ENCODE measurements at regions not wholly inside any gene's neighbourhood (a gene's known extent, or its start where the extent isn't known, plus 50 kb on each side); places are given as distances from the start of the nearest gene placed in this dataset.

- no peak for DNase-seq
These were observed 253.2 kb downstream of the TOMM20 start for GRCh38 chr1:234875328-234875952.

GRCh38 chr1:234874291-234875288, 254.0 kb downstream of the TOMM20 start:
- no peak for DNase-seq

GRCh38 chr1:234871710-234872271, 256.8 kb downstream of the TOMM20 start:
- no peak for DNase-seq

- no peak for DNase-seq
These were observed 257.5 kb downstream of the TOMM20 start for GRCh38 chr1:234871039-234871709.

GRCh38 chr1:234870020-234870981, 258.3 kb downstream of the TOMM20 start:
- peak; percentile 37 for DNase-seq

- no peak for DNase-seq
These were observed 259.2 kb downstream of the TOMM20 start for GRCh38 chr1:234869182-234870019.

- no peak for DNase-seq
These were observed 258.5 kb upstream of the IRF2BP2 start for GRCh38 chr1:234868296-234869147.

- peak; percentile 29 for DNase-seq
These were observed 256.3 kb upstream of the IRF2BP2 start for GRCh38 chr1:234866007-234866866.

GRCh38 chr1:234865171-234866006, 255.4 kb upstream of the IRF2BP2 start:
- DNase-seq, result no peak

GRCh38 chr1:234864116-234864515, 254.1 kb upstream of the IRF2BP2 start:
- DNase-seq, result no peak

GRCh38 chr1:234863551-234863971, 253.6 kb upstream of the IRF2BP2 start:
- DNase-seq, result no peak

GRCh38 chr1:234862944-234863515, 253.1 kb upstream of the IRF2BP2 start:
- DNase-seq, result no peak

- DNase-seq, result no peak
These were observed 252.5 kb upstream of the IRF2BP2 start for GRCh38 chr1:234862360-234862943.

- DNase-seq, result no peak
These were observed 251.8 kb upstream of the IRF2BP2 start for GRCh38 chr1:234861761-234862160.

- no peak for DNase-seq
These were observed 251.1 kb upstream of the IRF2BP2 start for GRCh38 chr1:234861024-234861620.

GRCh38 chr1:234858722-234859121, 248.7 kb upstream of the IRF2BP2 start:
- no peak for DNase-seq

- DNase-seq, result no peak
These were observed 246.9 kb upstream of the IRF2BP2 start for GRCh38 chr1:234856845-234857245.

Measured in NCI-H1436 treated with DMSO at 0.1 percent for 48 hours (cell line).